NCI-H524 treated with DMSO at 0.1 percent for 48 hours (cell line): ENCODE measurements at regions not wholly inside any gene's neighbourhood (a gene's known extent, or its start where the extent isn't known, plus 50 kb on each side); places are given as distances from the start of the nearest gene placed in this dataset.
"Not testable (repeated sequence)": the region's sequence is repeated elsewhere in the genome, so short reads cannot be mapped to it uniquely, and the experiment has no call there.

Experiments
- DNase-seq: peaks from one replicate; lab custom pipeline; 2025; lab: John Stamatoyannopoulos, UW

DNA sequence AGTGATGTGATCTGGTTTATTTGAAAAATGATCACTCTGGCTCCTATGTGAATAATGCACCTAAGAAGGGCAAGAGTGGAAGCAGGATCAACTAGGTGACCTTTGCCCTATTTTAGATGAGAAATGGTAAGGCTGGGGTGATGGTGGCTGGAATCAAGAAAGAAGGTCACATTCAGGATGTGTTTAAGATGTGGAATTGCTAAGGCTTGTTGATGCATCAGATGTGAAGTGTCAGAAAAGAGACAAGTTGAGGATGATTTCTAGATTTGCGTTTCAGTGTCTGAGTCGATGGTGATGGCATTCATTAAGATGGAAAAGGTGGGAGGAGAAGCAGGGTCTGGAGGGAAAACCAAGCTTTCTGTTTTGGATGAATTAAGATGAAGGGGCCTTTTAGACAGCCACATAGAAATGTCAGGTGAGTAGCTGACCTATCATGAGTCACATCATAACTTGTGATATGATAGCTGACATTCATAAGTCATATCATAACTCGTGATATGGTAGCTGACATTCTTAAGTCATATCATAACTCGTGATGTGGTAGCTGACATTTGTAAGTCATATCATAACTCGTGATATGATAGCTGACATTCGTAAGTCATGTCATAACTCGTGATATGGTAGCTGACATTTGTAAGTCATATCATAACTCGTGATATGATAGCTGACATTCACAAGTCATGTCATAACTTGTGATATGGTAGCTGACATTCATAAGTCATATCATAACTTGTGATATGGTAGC lies 101.2 kb upstream of the SEC11C start:
- DNase-seq: no peak

DNA sequence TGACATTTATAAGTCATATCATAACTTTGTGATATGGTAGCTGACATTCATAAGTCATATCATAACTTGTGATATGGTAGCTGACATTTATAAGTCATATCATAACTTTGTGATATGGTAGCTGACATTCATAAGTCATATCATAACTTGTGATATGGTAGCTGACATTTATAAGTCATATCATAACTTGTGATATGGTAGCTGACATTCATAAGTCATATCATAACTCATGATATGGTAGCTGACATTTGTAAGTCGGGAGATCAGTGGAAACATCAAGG lies 100.7 kb upstream of the SEC11C start:
- DNase-seq: not testable (repeated sequence)

DNA sequence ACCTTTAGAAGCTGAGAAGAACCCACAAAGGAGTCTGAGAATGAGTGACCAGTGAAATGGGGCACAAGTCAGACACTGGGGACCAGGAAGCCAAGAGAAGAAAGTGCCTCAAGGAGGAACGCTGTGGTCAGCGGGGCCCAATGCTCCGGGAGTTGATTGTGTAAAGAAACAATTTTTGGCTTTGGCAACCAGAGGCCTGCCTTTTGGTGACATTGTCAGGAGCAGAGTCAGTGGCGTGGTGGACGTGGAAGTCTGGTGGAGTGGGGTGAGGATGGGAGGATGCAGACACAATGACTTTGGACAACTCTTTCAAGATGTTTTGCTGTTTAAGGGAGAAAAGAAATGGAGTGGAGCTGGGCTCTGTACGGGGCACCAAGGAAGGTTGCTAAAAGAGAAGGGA lies 100.2 kb upstream of the SEC11C start:
- DNase-seq: no peak

DNA sequence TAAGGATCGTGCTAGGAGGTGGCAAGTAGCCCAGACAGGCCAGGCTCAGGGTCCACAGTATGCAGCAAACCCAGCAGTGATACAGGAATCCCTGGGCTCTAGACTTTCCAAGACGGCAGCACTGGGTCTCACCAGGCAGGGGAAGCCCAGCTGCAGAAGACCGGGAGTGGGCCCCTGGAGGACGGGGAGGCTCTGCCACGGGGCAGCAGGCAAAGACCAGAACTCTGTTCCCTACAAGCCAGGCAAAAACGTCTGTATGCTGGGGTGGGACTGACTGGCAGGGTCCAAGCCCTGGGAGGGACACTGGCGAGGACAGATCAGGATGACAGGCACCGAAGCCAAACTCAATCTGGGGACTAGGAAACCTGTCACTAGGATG lies 98.9 kb upstream of the SEC11C start:
- no peak for DNase-seq

DNA sequence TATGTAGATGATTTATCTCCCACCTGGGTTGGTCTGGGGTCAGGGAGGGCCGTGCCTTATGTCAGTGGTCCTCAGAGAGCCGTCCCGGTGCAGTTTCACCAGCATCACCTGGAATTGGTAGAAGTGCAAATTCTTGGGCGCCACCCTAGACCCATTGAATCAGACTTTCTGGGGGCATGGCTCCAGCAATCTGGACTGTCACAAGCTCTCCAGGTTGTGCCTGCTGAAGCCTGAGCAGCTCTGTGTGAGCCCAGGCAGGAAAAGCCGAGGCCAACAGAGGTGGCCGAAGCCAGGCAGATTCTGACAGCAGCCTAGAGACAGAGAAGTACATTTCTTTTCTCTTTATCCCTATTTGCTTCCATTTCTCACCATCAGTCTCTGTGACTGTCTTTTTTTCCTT lies 98.4 kb upstream of the SEC11C start:
- DNase-seq: no peak

DNA sequence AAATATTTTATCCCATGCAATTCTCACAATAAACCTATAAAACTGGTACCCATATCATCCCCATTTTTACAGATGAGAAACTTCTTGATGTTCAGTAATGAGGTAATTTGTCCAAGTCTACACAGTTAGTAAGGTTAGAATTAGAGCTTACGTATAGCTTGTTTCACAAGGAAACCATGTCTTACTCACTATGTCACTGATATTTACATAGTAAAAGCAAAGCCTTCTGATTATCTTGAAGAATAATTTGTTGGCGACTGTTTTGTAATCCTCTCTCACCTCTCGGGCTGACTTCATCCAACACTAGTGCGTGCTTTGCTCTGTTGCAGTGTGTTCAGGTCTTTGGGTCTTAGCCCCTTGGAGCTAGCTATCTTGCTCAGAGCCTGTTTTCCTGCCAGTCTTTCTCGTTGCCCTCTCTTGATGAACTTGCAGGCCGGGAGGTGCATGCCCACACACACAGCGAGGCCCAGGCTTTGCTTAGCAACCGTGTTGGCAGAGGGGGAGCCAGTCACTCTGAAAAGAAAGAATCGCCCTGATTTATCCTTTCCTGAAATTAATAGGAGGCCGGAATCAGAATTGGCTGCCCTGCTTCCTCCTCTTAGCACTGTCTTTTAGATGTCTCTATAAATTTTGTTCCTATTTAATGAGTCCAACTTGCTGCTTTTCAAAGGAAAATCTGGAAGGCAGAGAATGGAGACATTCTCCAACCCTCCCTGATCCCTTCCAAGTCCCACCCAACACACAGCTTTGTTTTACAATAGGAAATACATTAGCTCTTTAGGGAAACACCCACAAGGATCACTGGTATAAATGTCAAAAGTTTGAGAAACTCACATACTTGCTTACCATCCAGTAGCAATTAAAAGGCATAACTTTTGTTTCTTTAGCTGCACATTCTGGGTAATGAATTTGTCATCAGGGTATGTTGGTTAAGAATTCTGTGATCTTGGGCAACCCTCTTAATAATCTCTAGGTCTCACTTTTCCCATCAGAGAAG lies 97.6 kb upstream of the SEC11C start:
- DNase-seq: no peak

DNA sequence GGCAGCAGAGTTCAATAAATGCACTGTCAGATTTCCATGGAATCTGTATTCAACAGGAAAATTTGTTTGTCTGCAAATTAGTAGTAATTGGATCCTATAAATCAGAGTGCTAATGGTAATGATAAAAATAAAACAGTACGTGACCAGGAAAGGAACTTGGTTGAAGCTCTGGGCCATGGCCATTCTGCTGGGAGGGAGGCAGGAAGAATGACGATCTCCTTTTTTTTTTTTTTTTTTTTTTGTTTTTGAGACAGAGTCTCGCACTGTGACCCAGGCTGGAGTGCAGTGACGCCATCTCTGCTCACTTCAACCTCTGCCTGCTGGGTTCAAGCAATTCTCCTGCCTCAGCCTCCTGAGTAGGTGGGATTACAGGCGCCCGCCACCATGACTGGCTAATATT lies 94.8 kb upstream of the SEC11C start:
- DNase-seq: no peak

DNA sequence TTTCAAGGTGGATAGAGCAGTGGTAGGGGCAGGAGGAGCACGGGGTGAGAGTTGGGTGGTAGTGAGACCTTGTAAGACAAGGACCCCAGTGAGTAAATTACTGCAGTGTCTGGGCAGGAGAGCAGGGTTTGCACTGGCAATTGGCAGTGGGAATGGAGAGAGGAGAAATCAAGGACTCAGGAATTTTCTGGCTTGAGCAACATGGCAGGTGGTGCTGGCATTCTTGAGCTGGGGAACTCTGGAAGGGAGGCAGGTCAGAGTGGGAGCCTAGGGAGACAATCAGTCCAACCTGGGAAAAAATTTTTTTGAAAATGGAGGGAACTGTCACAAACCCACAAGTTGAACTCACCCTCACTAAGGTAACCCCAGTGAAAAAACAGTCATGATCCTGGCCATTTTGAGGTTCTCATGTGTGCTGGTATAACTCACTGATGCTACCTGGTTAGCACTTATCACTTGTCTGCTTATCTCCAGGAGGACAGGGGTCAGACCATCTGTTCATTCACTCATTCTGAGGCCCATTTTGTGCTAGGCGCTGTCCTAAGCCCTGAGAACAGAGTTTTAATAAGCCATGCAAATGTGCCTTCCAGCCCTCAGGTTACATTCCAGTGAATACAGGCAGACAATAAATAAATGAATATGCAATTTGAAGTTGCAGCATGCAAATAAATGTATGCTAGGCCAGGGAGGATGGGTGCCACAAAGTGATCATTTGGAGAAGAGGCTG lies 92.2 kb upstream of the SEC11C start:
- peak; percentile 29 for DNase-seq

DNA sequence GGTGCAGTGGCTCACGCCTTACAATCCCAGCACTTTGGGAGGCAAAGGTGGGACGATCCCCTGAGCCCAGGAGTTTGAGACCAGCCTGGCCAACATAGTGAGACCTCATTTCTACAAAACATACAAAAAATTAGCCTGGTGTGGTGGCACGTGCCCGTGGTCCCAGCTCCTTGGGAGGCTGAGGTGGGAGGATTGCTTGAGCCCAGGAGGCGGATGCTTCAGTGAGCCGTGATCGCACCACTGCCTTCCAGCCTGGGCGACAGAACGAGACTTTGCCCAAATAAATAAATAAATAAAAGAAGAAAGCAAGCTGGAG lies 91.7 kb upstream of the SEC11C start:
- DNase-seq: no peak

DNA sequence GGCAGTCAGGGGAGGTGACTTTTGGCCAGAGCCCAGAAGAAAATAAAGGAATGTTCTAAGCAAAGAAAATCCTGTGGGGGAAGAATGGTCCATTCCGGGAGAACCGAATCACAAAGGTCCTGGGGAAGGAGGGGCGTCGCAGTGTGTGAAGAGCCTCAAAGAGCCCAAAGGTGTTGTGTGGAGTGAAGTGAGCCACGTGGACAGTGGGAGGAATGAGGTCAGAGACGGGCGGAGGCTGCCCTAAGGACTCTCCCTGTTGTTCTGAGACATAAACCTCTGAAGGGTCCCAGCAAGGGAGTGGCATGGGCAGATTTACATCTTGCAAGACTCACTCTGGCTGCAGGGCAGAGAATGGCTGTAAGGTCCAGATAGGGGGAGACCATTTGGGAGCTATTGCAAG lies 91.3 kb upstream of the SEC11C start:
- no peak for DNase-seq

DNA sequence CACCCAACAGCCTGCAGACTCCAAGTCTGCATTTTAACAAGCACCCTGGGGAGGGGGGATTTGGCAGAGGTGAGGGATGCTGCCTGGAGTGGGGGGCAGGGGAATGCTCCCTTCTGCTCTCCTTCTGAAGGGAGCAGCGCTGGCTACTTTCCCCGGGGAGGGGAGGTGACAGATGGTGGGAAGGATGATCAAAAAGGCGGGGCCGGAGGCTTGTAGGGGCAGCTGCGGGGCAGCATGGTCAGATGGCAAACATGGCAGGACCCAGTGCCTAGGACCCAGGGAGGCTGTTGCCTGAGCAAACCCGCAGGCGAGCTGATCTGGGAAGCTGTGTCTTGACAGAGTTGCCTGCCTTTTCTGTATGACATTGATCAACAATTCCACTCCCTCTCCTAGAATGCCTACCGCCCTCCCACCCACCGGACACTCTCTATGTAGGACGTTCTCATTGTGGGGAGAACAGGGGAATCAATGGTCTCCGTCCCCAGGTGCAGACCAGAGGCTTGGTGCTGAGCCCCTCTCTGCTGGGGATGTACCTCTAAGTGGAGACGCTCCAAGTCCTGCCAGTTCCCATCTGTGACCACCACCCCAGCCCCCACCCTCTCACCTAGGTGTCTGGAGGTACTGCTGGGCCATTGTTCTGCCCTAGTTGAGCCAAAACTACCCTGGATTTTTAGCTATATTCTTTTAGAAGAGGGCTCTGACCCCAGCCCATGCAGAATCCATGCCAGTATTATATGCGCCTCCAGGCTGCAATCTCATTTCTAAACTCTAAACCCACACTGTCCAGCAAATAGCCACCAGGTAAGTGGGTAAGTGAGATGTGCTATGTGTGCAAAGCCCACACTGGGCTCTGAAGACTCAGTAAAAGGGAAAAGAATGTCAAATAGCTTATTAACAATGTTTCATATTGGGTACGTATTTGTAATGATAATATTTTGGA lies 89.7 kb upstream of the SEC11C start:
- DNase-seq: peak; percentile 89

DNA sequence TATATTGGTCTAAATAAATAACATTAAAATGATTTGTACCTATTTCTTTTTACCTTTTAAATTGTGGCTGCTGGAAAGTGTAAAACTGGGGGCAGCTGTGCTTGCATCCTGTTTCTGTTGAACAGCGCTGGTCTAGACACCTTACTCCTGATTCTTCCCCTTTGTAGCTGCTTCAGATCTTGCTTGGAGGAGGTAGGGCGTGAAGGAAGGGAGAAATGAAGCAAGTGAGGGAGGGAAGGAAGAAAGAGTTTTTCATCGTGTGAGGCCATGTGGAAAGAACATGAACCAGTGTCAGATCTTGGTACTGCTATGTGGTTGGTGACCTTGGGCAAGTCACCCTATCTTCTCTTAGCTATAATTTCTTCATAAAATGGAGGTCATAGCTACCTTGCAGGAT lies 89.0 kb upstream of the SEC11C start:
- DNase-seq: no peak

DNA sequence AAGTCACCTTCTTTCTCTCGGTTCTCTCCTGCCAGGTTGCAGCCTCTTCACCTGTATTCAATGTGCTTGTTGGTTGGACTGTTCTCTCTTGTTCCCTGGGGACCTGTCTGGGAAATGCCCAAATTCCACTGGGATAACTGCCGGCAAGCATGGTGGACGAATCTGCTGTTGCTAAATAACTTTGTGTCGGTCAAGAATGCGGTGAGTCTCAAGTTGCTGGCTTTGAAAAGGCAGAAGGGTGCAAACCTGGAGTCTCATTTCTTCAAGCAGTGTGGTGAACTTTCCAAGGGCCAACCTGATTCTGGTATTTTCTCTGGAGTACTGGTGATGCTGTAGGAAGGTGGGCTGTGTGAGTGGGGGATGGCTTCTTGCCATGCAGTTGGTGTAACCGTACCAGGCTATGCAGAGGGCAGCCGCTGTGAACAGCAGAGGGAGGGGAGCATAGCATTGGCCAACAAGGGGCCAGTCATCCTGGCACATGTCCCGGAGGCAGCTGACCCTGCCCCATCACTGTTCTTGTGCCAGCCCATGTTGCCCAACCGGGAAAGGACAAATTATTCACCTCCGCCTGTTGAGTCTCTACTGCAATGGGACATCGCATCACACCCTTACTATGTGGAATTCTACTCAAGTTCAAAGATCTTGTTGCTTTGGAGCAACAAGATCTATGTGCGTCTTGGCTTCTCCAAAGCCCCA lies 88.1 kb upstream of the SEC11C start:
- DNase-seq: no peak

DNA sequence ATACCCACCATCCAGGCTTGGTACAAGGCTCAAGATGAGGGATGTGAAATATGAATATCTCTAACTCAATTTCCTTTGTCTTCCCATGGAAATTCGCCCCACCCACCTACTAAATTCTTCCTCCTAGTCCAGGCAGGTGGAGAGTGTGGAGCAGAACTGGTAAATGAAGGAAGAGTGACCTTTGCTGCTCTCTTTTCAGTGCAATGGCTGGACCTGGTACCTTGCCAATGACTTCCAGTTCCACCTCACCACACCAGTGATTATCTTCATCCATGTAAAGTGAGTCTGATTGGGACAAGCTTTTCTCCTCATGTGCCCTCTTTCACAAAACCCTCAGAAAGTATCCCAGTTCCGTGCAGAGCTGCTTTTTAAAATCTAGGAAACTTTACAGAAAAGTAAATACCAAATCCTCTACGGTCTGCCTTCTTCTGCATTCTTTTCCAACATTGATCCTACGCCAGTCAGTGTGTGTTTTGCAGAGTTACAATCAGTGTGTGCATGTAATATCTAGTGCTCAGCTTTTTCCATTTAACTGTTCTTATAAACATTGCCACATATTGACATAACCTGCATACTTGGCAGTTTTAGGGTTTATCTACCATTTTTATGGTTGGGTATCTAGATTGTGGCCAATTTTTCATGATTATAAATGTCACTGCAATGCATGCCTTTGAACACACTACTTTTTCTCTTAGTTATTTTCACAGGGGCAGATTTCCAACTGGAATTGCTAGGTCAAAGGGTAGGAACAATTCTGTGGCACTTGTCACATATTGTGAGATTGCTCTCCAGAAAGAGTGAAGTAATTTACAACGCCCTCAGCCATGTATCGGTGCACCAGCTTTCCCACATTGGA lies 86.5 kb upstream of the SEC11C start:
- DNase-seq: no peak

DNA sequence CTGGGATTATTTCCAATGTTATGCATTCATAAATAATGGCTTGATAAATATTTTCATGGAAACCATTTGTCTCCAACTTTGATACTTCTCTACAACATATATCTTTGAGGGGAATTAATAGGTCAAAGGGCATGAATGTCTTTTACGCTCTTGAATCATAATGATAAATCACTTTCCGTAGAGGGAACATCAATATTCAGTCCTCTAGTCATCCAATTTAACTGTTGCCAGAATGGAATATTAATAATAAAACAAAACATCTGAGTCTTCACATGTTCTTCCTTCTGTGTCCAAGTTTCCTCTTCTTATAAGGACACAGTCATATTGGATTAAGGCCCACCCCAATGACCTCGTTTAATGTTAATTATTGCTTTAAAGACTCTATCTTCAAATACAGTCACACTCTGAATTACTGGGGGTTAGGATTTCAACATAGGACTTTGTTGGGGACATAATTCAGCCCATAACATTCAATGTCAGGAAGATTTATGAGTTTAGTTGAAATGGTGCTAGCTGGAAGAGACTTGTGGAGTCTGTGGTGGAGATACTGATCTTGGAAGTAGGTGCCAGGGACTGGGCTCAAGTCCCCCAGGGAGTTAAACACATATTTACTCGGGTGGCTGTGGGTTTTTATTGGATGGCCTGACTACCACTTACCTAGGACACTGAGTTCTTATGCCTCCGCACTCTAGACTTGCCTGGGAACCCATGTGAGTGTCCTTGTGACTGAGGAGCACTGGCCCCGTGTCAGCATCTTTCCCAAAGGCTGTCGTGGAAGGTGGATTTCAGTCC lies 85.0 kb upstream of the SEC11C start:
- no peak for DNase-seq

DNA sequence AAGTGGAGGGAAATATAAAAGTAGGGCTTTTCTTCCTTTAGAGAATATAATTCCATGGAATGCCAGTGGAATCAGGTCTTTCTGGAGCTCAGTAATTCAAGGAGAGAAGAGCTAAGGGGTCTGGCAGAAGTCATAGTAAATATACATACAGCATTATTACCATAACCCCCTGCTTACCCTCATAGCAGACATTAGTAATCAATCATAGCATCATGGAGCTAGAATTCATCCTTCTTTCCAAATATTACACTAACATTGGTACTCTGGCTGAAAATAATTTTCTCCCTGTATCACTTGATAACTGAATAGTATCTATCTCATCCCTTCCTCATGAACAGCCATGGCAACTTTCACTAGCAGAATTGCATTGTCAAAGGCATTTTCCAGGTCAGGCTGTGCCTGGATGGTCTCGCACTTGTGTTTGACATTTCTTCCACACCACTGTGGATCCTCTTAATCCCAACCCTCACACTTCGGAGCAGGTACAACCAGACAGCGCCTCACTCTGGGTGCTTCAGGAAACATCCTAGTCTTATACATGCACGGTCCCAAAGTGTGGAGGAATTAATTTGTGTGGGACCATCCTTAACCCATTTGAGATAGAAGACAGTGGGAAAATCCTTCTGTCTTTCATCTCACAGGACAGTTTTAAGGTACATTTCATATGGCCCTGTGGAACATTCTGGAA lies 84.2 kb upstream of the SEC11C start:
- DNase-seq: no peak

DNA sequence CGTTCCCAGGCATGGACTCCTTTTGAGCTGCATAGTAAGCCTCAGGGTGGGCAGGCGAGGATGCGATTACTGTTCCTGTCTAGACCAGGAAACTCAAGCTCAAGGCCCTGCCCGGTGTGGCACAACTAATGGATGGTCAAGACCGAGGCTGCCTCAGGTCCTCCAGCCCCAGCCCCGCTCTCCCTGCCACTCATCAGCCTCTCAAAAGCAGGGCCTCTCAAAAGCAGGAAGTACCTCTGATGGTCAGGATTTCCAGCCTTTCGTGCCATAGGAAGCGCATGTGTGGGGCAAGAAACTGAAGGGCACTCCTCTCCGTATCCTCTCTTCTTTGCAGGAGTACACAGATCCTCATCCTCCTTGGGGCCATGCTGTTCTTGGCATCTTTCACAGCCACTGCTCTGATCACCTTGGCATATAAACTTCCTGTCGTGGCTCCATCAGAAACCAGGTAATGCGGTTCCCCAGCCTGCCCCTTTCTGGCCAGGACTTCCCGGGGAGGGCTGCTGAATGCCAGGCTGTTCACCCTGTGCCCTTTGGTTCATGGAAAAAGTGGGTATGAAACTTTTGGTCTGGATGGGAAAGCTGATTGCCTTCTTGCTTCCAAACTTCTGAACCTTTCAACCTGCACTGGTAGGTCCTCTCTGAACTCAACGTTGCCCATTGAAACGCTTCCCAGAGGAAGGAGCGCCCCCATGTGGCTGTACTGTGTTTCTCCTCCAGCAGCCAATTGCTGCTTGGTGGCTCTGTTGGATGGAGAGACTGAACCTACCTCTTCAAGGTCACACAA lies 82.8 kb upstream of the SEC11C start:
- peak; percentile 62 for DNase-seq

DNA sequence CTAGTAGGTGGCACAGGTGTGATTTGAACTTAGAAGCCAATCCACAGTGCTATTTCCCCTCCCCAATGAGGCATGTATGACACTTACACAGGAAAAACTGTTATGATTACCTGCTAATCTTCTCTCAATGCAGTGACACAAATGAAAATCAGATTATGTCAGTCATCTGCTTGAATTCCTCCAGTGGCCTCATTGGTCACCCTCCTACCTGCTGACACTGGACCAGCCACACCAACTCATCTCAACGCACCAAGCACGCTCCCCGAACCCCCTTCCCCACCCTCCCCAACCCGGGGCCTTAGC lies 82.2 kb upstream of the SEC11C start:
- DNase-seq: no peak
